HEK293 (cell line): ENCODE measurements at regions not wholly inside any gene's neighbourhood (a gene's known extent, or its start where the extent isn't known, plus 50 kb on each side); places are given as distances from the start of the nearest gene placed in this dataset.

Source experiments
- CTCF ChIA-PET: fragments of 350-600 bp; formaldehyde crosslinking; extraction: SDS; loops from one replicate; lab custom pipeline; 2021; ENCODE audit warnings: antibody characterized with exemption; lab: Yijun Ruan, JAX
- POLR2A ChIA-PET: fragments of 300-600 bp; formaldehyde crosslinking; extraction: SDS; loops from one replicate; lab custom pipeline; 2020; ENCODE audit warnings: antibody characterized with exemption, inconsistent platforms; lab: Yijun Ruan, JAX
- H3K27ac ChIP-seq: fragments of 200-500 bp; sonication (Bioruptor generic); 2 replicates; pipeline ENCODE4 v1.5.1; 2014; ENCODE audit warnings: low read depth, low read length, control low read depth, inconsistent platforms; ENCODE audit errors: extremely low read depth
- H3K36me3 ChIP-seq, 2 experiments: fragments of 200-500 bp in 1 of 2; sonication (Bioruptor generic) in 1 of 2; 1 replicate in 1 of 2; 2 replicates in 1 of 2; pipeline ENCODE4 v1.5.1; 2014 to 2017; ENCODE audit warnings: inconsistent platforms in 2 of 2, low read length in 2 of 2; ENCODE audit not compliant: control insufficient read depth in 2 of 2, insufficient read depth in 1 of 2
- H3K4me1 ChIP-seq: fragments of 200-500 bp; sonication (Bioruptor generic); 2 replicates; pipeline ENCODE4 v1.5.1; 2014; ENCODE audit warnings: mild to moderate bottlenecking, low read length, inconsistent platforms; ENCODE audit not compliant: control insufficient read depth, insufficient read depth
- H3K4me3 ChIP-seq: 2 replicates; pipeline ENCODE4 v1.5.1; 2011; ENCODE audit warnings: low read depth, mild to moderate bottlenecking, control low read depth, low read length, moderate library complexity
- H3K9me3 ChIP-seq: fragments of 200-500 bp; sonication (Bioruptor generic); 2 replicates; pipeline ENCODE4 v1.5.1; 2014; ENCODE audit warnings: low read depth, low read length, inconsistent platforms; ENCODE audit not compliant: control insufficient read depth, insufficient read depth
- AEBP2 ChIP-seq: fragments of 450-650 bp; formaldehyde crosslinking; IDR thresholded peaks from 2 replicates; pipeline ENCODE4 v1.5.1; 2016; ENCODE audit warnings: missing biosample characterization, missing genetic modification characterization, borderline replicate concordance
- HOXA7 ChIP-seq: sonication (generic); formaldehyde crosslinking; IDR thresholded peaks from 2 replicates; pipeline ENCODE4 v1.8.1; 2022; ENCODE audit warnings: missing genetic modification reagents, borderline replicate concordance
- KLF9 ChIP-seq: fragments of 450-650 bp; formaldehyde crosslinking; IDR thresholded peaks from 2 replicates; pipeline ENCODE4 v1.5.1; 2016; ENCODE audit warnings: missing biosample characterization, missing genetic modification characterization, low read depth
- OSR2 ChIP-seq: fragments of 450-650 bp; formaldehyde crosslinking; IDR thresholded peaks from 2 replicates; pipeline ENCODE4 v1.5.1; 2016; ENCODE audit warnings: missing biosample characterization, missing genetic modification characterization
- REPIN1 ChIP-seq: fragments of 450-650 bp; formaldehyde crosslinking; IDR thresholded peaks from 2 replicates; pipeline ENCODE4 v1.5.1; 2017; ENCODE audit warnings: missing biosample characterization, missing genetic modification characterization, low read depth
- SETDB1 ChIP-seq: IDR thresholded peaks from one replicate; pipeline ENCODE4 v1.6.1; 2017; ENCODE audit warnings: mild to moderate bottlenecking, low read length, moderate library complexity, mixed read lengths; ENCODE audit not compliant: insufficient read length
- SP2 ChIP-seq: fragments of 450-650 bp; formaldehyde crosslinking; IDR thresholded peaks from 2 replicates; pipeline ENCODE4 v1.5.1; 2016; ENCODE audit warnings: missing biosample characterization, missing genetic modification characterization
- ZBTB49 ChIP-seq: fragments of 450-650 bp; formaldehyde crosslinking; IDR thresholded peaks from 2 replicates; pipeline ENCODE4 v1.5.1; 2016; ENCODE audit warnings: missing biosample characterization, missing genetic modification characterization, low read depth
- ZBTB6 ChIP-seq: fragments of 450-650 bp; formaldehyde crosslinking; IDR thresholded peaks from 2 replicates; pipeline ENCODE4 v1.5.1; 2017; ENCODE audit warnings: missing biosample characterization, missing genetic modification characterization
- ZFP69B ChIP-seq: fragments of 450-650 bp; formaldehyde crosslinking; IDR thresholded peaks from 2 replicates; pipeline ENCODE4 v1.5.1; 2016; ENCODE audit warnings: missing biosample characterization, missing genetic modification characterization
- ZNF140 ChIP-seq: fragments of 450-650 bp; formaldehyde crosslinking; IDR thresholded peaks from 2 replicates; pipeline ENCODE4 v1.5.1; 2016; ENCODE audit warnings: missing biosample characterization, missing genetic modification characterization
- ZNF202 ChIP-seq: fragments of 450-650 bp; formaldehyde crosslinking; IDR thresholded peaks from 2 replicates; pipeline ENCODE4 v1.5.1; 2016; ENCODE audit warnings: missing biosample characterization, missing genetic modification characterization, borderline replicate concordance
- ZNF302 ChIP-seq: fragments of 450-650 bp; formaldehyde crosslinking; IDR thresholded peaks from 2 replicates; pipeline ENCODE4 v1.5.1; 2016; ENCODE audit warnings: missing biosample characterization, missing genetic modification characterization, low read depth
- ZNF585B ChIP-seq: fragments of 450-650 bp; formaldehyde crosslinking; IDR thresholded peaks from 2 replicates; pipeline ENCODE4 v1.5.1; 2016; ENCODE audit warnings: missing biosample characterization, missing genetic modification characterization
- ZNF658 ChIP-seq: fragments of 450-650 bp; formaldehyde crosslinking; IDR thresholded peaks from 2 replicates; pipeline ENCODE4; 2016; ENCODE audit warnings: missing biosample characterization, missing genetic modification characterization
- ZNF704 ChIP-seq: fragments of 450-650 bp; formaldehyde crosslinking; IDR thresholded peaks from 2 replicates; pipeline ENCODE4 v1.5.1; 2016; ENCODE audit warnings: missing biosample characterization, missing genetic modification characterization
- ZSCAN4 ChIP-seq: fragments of 450-650 bp; formaldehyde crosslinking; IDR thresholded peaks from 2 replicates; pipeline ENCODE4 v1.5.1; 2017; ENCODE audit warnings: missing biosample characterization, missing genetic modification characterization

- POLR2A ChIA-PET, result no interaction called here
- no peak for TF ChIP-seq SP2 (tag by site-specific recombination)
- no peak for TF ChIP-seq ZNF704 (tag by site-specific recombination)
- no peak for TF ChIP-seq ZNF140 (tag by site-specific recombination)
- no peak for TF ChIP-seq ZNF658 (tag by site-specific recombination)
- TF ChIP-seq SETDB1, result no peak
- TF ChIP-seq HOXA7 (CRISPR knock-in tag), result no peak
- TF ChIP-seq ZNF302 (tag by site-specific recombination), result no peak
- no peak for TF ChIP-seq KLF9 (tag by site-specific recombination)
- no peak for TF ChIP-seq ZBTB49 (tag by site-specific recombination)
- no peak for TF ChIP-seq OSR2 (tag by site-specific recombination)
- no peak for TF ChIP-seq ZFP69B (tag by site-specific recombination)
- TF ChIP-seq ZNF202 (tag by site-specific recombination), result no peak
- TF ChIP-seq ZSCAN4 (tag by site-specific recombination), result no peak
- TF ChIP-seq AEBP2 (tag by site-specific recombination), result no peak
- no peak for TF ChIP-seq ZBTB6 (tag by site-specific recombination)
- no peak for TF ChIP-seq ZNF585B (tag by site-specific recombination)
- TF ChIP-seq REPIN1 (tag by site-specific recombination), result no peak
- Histone ChIP-seq H3K27ac (no peak overlapping the region), H3K4me1 (no peaks in the 10 kb centered on the region; the same call in 1 of the 2 replicates), H3K36me3 (no peaks in the 10 kb centered on the region), H3K9me3 (no peaks in the 10 kb centered on the region), H3K4me3 (no peak overlapping the region)
- CTCF ChIA-PET, result no interaction called here
Observed at GRCh38 chr10:129396021-129396722, 70.9 kb upstream of the MGMT start.
